GM23338 (cell line): ENCODE measurements at regions not wholly inside any gene's neighbourhood (a gene's known extent, or its start where the extent isn't known, plus 50 kb on each side); places are given as distances from the start of the nearest gene placed in this dataset.

Experiments
- ATAC-seq: fragments of 200-7000 bp; cut with Tn5 transposase; 3 replicates; pipeline ENCODE4 v1.9.1; 2020
- DNase-seq: peaks from one replicate; pipeline ENCODE4 v3.0.0-alpha.2; 2015; ENCODE audit warnings: low spot score
- H2AFZ ChIP-seq: fragments of 200-600 bp; sonication (generic); 2 replicates; pipeline ENCODE4 v1.8.0; 2016; ENCODE audit warnings: antibody characterized with exemption, mild to moderate bottlenecking, moderate library complexity
- H3F3A ChIP-seq: fragments of 200-600 bp; sonication (generic); replicated peaks from 2 replicates; pipeline ENCODE4 v1.8.0; 2017; ENCODE audit warnings: antibody characterized with exemption, mixed run types, low read depth
- H3K27ac ChIP-seq: fragments of 200-600 bp; sonication (generic); 2 replicates; pipeline ENCODE4 v1.6.1; 2016; ENCODE audit warnings: low read depth
- H3K27me3 ChIP-seq: fragments of 200-600 bp; sonication (generic); 2 replicates; pipeline ENCODE4 v1.8.0; 2016; ENCODE audit warnings: mild to moderate bottlenecking, mixed run types, moderate library complexity; ENCODE audit not compliant: insufficient read depth
- H3K36me3 ChIP-seq: fragments of 200-600 bp; sonication (generic); 2 replicates; pipeline ENCODE4 v1.8.0; 2016; ENCODE audit warnings: mild to moderate bottlenecking; ENCODE audit not compliant: insufficient read depth
- H3K4me1 ChIP-seq: fragments of 200-600 bp; sonication (generic); 2 replicates; pipeline ENCODE4 v1.8.0; 2016; ENCODE audit warnings: mild to moderate bottlenecking, moderate library complexity; ENCODE audit not compliant: insufficient read depth
- H3K4me2 ChIP-seq: fragments of 200-600 bp; sonication (generic); 2 replicates; pipeline ENCODE4 v1.7.1; 2017; ENCODE audit warnings: mixed run types
- H3K4me3 ChIP-seq: fragments of 200-600 bp; sonication (generic); 2 replicates; pipeline ENCODE4 v1.6.1; 2016; ENCODE audit warnings: mixed run types
- H3K79me2 ChIP-seq: fragments of 200-600 bp; sonication (generic); replicated peaks from 2 replicates; pipeline ENCODE4 v1.8.0; 2017; ENCODE audit warnings: mild to moderate bottlenecking; ENCODE audit not compliant: insufficient read depth
- H3K9me2 ChIP-seq: fragments of 200-600 bp; sonication (generic); 2 replicates; pipeline ENCODE4 v1.8.0; 2017; ENCODE audit not compliant: insufficient read depth
- H4K20me1 ChIP-seq: fragments of 200-600 bp; sonication (generic); replicated peaks from 2 replicates; pipeline ENCODE4 v1.8.0; 2017; ENCODE audit warnings: mild to moderate bottlenecking; ENCODE audit not compliant: insufficient read depth
- H3K27ac Mint-ChIP-seq: 2 replicates; pipeline ENCODE4 v1.8.0; 2020; ENCODE audit warnings: inconsistent platforms, mild to moderate bottlenecking, moderate library complexity, mixed read lengths
- H3K27me3 Mint-ChIP-seq: 3 replicates; pipeline ENCODE4 v1.8.0; 2022; ENCODE audit warnings: low read depth, mild to moderate bottlenecking, moderate library complexity, mixed read lengths, inconsistent platforms; ENCODE audit not compliant: insufficient read depth, poor library complexity
- H3K36me3 Mint-ChIP-seq: 3 replicates; pipeline ENCODE4 v1.8.0; 2021; ENCODE audit warnings: low read depth, mild to moderate bottlenecking, inconsistent platforms, moderate library complexity, mixed read lengths
- H3K4me1 Mint-ChIP-seq: 3 replicates; pipeline ENCODE4 v1.8.0; 2020; ENCODE audit warnings: mild to moderate bottlenecking, inconsistent platforms, mixed read lengths
- H3K4me3 Mint-ChIP-seq: 3 replicates; pipeline ENCODE4 v1.8.0; 2021; ENCODE audit warnings: moderate library complexity, mild to moderate bottlenecking, inconsistent platforms, mixed read lengths
- H3K9me3 Mint-ChIP-seq: 3 replicates; pipeline ENCODE4 v1.8.0; 2020; ENCODE audit warnings: moderate library complexity, mild to moderate bottlenecking, inconsistent platforms, mixed read lengths
- CTCF ChIP-seq, 2 experiments: fragments of 200-600 bp in 1 of 2; sonication (generic) in 1 of 2; conservative IDR thresholded peaks; 2 replicates each; pipeline versions ENCODE4 v1.5.1 to v1.6.1; 2016 to 2017; ENCODE audit warnings: antibody characterized with exemption in 2 of 2, low read depth in 2 of 2, mild to moderate bottlenecking in 2 of 2, moderate library complexity in 1 of 2
- ETS1 ChIP-seq: IDR thresholded peaks from 2 replicates; pipeline ENCODE4 v1.6.1; 2016; ENCODE audit warnings: antibody characterized with exemption
- EZH2 ChIP-seq: fragments of 200-600 bp; sonication (generic); IDR thresholded peaks from one replicate; pipeline ENCODE4 v1.8.0; 2017; ENCODE audit warnings: antibody characterized with exemption, mild to moderate bottlenecking, low read depth; ENCODE audit not compliant: unreplicated experiment
- EZH2phosphoT487 ChIP-seq: fragments of 200-600 bp; sonication (generic); IDR thresholded peaks from one replicate; pipeline ENCODE4 v1.8.1; 2018; ENCODE audit warnings: antibody characterized with exemption; ENCODE audit not compliant: unreplicated experiment
- JUNB ChIP-seq: IDR thresholded peaks from one replicate; pipeline ENCODE4 v1.6.1; 2016; ENCODE audit warnings: antibody characterized with exemption; ENCODE audit not compliant: unreplicated experiment
- STAT1 ChIP-seq: IDR thresholded peaks from one replicate; pipeline ENCODE4 v1.6.1; 2016; ENCODE audit warnings: antibody characterized with exemption; ENCODE audit not compliant: unreplicated experiment
- ZNF462 ChIP-seq: fragments of 250-450 bp; sonication (Bioruptor Pico); IDR thresholded peaks from 2 replicates; pipeline ENCODE4 v1.5.0; 2020; ENCODE audit warnings: mild to moderate bottlenecking, moderate library complexity

- H3K9me2 ChIP-seq, result peaks cover 4% of the 10 kb centered on the region; the same call in 1 of the 2 replicates
- no peaks in the 10 kb centered on the region for H3K27me3 ChIP-seq
- Mint-ChIP-seq H3K4me3 (no peak overlapping the region), H3K4me1 (peaks cover 6% of the 10 kb centered on the region; the same call in 2 of the 3 replicates), H3K9me3 (no peaks in the 10 kb centered on the region), H3K36me3 (no peaks in the 10 kb centered on the region), H3K27ac (no peak overlapping the region), H3K27me3 (no peaks in the 10 kb centered on the region)
- no peaks in the 10 kb centered on the region for H3F3A ChIP-seq
- no peak overlapping the region for H3K27ac ChIP-seq
- no peak overlapping the region for H2AFZ ChIP-seq
- no peaks in the 10 kb centered on the region for H3K79me2 ChIP-seq
- no peak overlapping the region for H3K4me2 ChIP-seq
- H3K4me1 ChIP-seq, result no peaks in the 10 kb centered on the region; the same call in 1 of the 2 replicates
- H3K4me3 ChIP-seq, result no peak overlapping the region
- H3K36me3 ChIP-seq, result no peaks in the 10 kb centered on the region
- H4K20me1 ChIP-seq, result no peaks in the 10 kb centered on the region
- ATAC-seq (no peak), DNase-seq (no peak)
- TF ChIP-seq EZH2, result no peak
- no peak for TF ChIP-seq STAT1
- TF ChIP-seq EZH2phosphoT487, result no peak
- TF ChIP-seq CTCF (conservative IDR thresholded peaks at IDR 0.05; ENCODE audit: low read depth in 2 of 2), result no peak
Observed at GRCh38 chr4:24096603-24097002, 206.8 kb upstream of the PPARGC1A start.

GRCh38 chr4:24094726-24095125 is 204.9 kb upstream of the PPARGC1A start:
- no peak for ATAC-seq
- no peak overlapping the region for H3K4me2 ChIP-seq
- TF ChIP-seq ZNF462 (CRISPR knock-in tag), result no peak
- no peak for TF ChIP-seq EZH2
- TF ChIP-seq JUNB, result no peak
- no peak for TF ChIP-seq CTCF (conservative IDR thresholded peaks at IDR 0.05; ENCODE audit: low read depth in 2 of 2)
- no peak for TF ChIP-seq ETS1

More at GRCh38 chr4:24094726-24095125, 204.9 kb upstream of the PPARGC1A start:
- Histone ChIP-seq H2AFZ (no peak overlapping the region), H3K36me3 (no peaks in the 10 kb centered on the region), H3K4me1 (no peaks in the 10 kb centered on the region; the same call in 1 of the 2 replicates), H3K9me2 (peaks cover 4% of the 10 kb centered on the region; the same call in 1 of the 2 replicates), H3K79me2 (no peaks in the 10 kb centered on the region), H3K27me3 (no peaks in the 10 kb centered on the region), H3K27ac (no peak overlapping the region), H3F3A (no peaks in the 10 kb centered on the region), H3K4me3 (no peak overlapping the region), H4K20me1 (no peaks in the 10 kb centered on the region)
- no peaks in the 10 kb centered on the region for H3K9me3 Mint-ChIP-seq
- H3K27me3 Mint-ChIP-seq, result no peaks in the 10 kb centered on the region
- H3K4me1 Mint-ChIP-seq, result peaks cover 6% of the 10 kb centered on the region; the same call in 2 of the 3 replicates
- H3K27ac Mint-ChIP-seq, result no peak overlapping the region
- no peaks in the 10 kb centered on the region for H3K36me3 Mint-ChIP-seq
- H3K4me3 Mint-ChIP-seq, result no peak overlapping the region
- DNase-seq, result no peak
